NAMALWA (cell line): ENCODE measurements at regions not wholly inside any gene's neighbourhood (a gene's known extent, or its start where the extent isn't known, plus 50 kb on each side); places are given as distances from the start of the nearest gene placed in this dataset.

ENCODE experiments used
- DNase-seq: peaks from one replicate; pipeline ENCODE4 v3.0.0-alpha.2; 2015; ENCODE audit warnings: low spot score

- DNase-seq = no peak
These were observed 54.1 kb downstream of the C1QL2 start for GRCh38 chr2:119104414-119104813.

- no peak for DNase-seq
These were observed 55.6 kb downstream of the C1QL2 start for GRCh38 chr2:119102964-119103363.

GRCh38 chr2:119088416-119088815 is 70.1 kb downstream of the C1QL2 start:
- no peak for DNase-seq

GRCh38 chr2:119086327-119086726 is 72.2 kb downstream of the C1QL2 start:
- no peak for DNase-seq

- no peak for DNase-seq
These were observed 72.9 kb downstream of the C1QL2 start for GRCh38 chr2:119085613-119086012.

GRCh38 chr2:119083416-119083815 is 75.1 kb downstream of the C1QL2 start:
- no peak for DNase-seq

- DNase-seq = no peak
These were observed 75.6 kb downstream of the C1QL2 start for GRCh38 chr2:119082821-119083400.

GRCh38 chr2:119078796-119079195 is 79.8 kb downstream of the C1QL2 start:
- DNase-seq = no peak

- DNase-seq = no peak
These were observed 81.8 kb downstream of the C1QL2 start for GRCh38 chr2:119076713-119077112.

- DNase-seq = no peak
These were observed 85.3 kb downstream of the C1QL2 start for GRCh38 chr2:119073213-119073612.

GRCh38 chr2:119071476-119071875 is 87.1 kb downstream of the C1QL2 start:
- no peak for DNase-seq

GRCh38 chr2:119069781-119070180 is 88.8 kb downstream of the C1QL2 start:
- DNase-seq = no peak

- DNase-seq = no peak
These were observed 90.3 kb downstream of the C1QL2 start for GRCh38 chr2:119068154-119068725.

GRCh38 chr2:119066272-119066804 is 92.2 kb downstream of the C1QL2 start:
- no peak for DNase-seq

GRCh38 chr2:119065146-119065545 is 93.4 kb downstream of the C1QL2 start:
- DNase-seq = no peak

- no peak for DNase-seq
These were observed 94.0 kb downstream of the C1QL2 start for GRCh38 chr2:119064567-119064966.

GRCh38 chr2:119063177-119063576 is 95.4 kb downstream of the C1QL2 start:
- no peak for DNase-seq

- no peak for DNase-seq
These were observed 95.9 kb downstream of the C1QL2 start for GRCh38 chr2:119062652-119063051.

GRCh38 chr2:119062179-119062578 is 96.4 kb downstream of the C1QL2 start:
- DNase-seq = no peak

- DNase-seq = no peak
These were observed 98.6 kb downstream of the C1QL2 start for GRCh38 chr2:119059940-119060339.

GRCh38 chr2:119059287-119059686 is 99.3 kb downstream of the C1QL2 start:
- DNase-seq = no peak

GRCh38 chr2:119053700-119054436 is 104.7 kb downstream of the C1QL2 start:
- no peak for DNase-seq

- DNase-seq = no peak
These were observed 107.3 kb downstream of the C1QL2 start for GRCh38 chr2:119051263-119051662.
